ENCODE measurements at regions not wholly inside any gene's neighbourhood (a gene's known extent, or its start where the extent isn't known, plus 50 kb on each side); places are given as distances from the start of the nearest gene placed in this dataset.

- Histone ChIP-seq H3K9me3 (peaks cover 0 to 4% (median 0%) of the 10 kb centered on the region in 4 donors), H3K4me3 (no peak overlapping the region), H3K4me1 (no peaks in the 10 kb centered on the region), H3K36me3 (no peaks in the 10 kb centered on the region), H3K27ac (no peak overlapping the region), H3K27me3 (no peaks in the 10 kb centered on the region)
- 83 to 89% methylated on average over 2 of the region's 2 CpGs for WGBS, 2 donors
- no peak for TF ChIP-seq POLR2A (IDR thresholded peaks at IDR 0.05)
- TF ChIP-seq EP300 (IDR thresholded peaks at IDR 0.05): no peak
- TF ChIP-seq CTCF (IDR thresholded peaks at IDR 0.05): no peak
- DNase-seq (ENCODE audit: low spot score in 2 of 2): no peak
These were observed 703.8 kb upstream of the CRIM1 start for GRCh38 chr2:35651688-35652323.

- Histone ChIP-seq H3K4me1 (no peaks in the 10 kb centered on the region), H3K4me3 (no peak overlapping the region), H3K36me3 (no peaks in the 10 kb centered on the region), H3K27ac (no peak overlapping the region), H3K9me3 (no peaks in the 10 kb centered on the region), H3K27me3 (no peaks in the 10 kb centered on the region)
- no peak for DNase-seq (ENCODE audit: low spot score in 2 of 2)
- 85 to 97% methylated on average over 2 of the region's 2 CpGs for WGBS, 2 donors
- TF ChIP-seq CTCF (IDR thresholded peaks at IDR 0.05) (no peak), EP300 (IDR thresholded peaks at IDR 0.05) (no peak), POLR2A (IDR thresholded peaks at IDR 0.05) (no peak)
These were observed 740.9 kb upstream of the CRIM1 start for GRCh38 chr2:35614640-35615039.

- Histone ChIP-seq H3K27ac (no peak overlapping the region), H3K36me3 (no peaks in the 10 kb centered on the region), H3K27me3 (no peaks in the 10 kb centered on the region), H3K4me3 (no peak overlapping the region), H3K9me3 (no peaks in the 10 kb centered on the region), H3K4me1 (no peaks in the 10 kb centered on the region)
- DNase-seq (ENCODE audit: low spot score in 2 of 2): no peak
- 41 to 50% methylated on average over 2 of the region's 2 CpGs for WGBS, 2 donors
- TF ChIP-seq EP300 (IDR thresholded peaks at IDR 0.05) (no peak), CTCF (IDR thresholded peaks at IDR 0.05) (no peak), POLR2A (IDR thresholded peaks at IDR 0.05) (no peak)
These were observed 749.2 kb upstream of the CRIM1 start for GRCh38 chr2:35606394-35606793.

- no peaks in the 10 kb centered on the region for H3K4me1 ChIP-seq
- no peak for DNase-seq (ENCODE audit: low spot score in 2 of 2)
- WGBS, 2 donors: 56 to 83% methylated on average over 1 of the region's 1 CpG
- no peak for TF ChIP-seq EP300 (IDR thresholded peaks at IDR 0.05)
- TF ChIP-seq POLR2A (IDR thresholded peaks at IDR 0.05): no peak
- no peak for TF ChIP-seq CTCF (IDR thresholded peaks at IDR 0.05)
- H3K9me3 ChIP-seq: peaks cover 0 to 14% (median 0%) of the 10 kb centered on the region in 4 donors
- no peak overlapping the region for H3K27ac ChIP-seq
- no peak overlapping the region for H3K4me3 ChIP-seq
- H3K36me3 ChIP-seq: no peaks in the 10 kb centered on the region
- H3K27me3 ChIP-seq: no peaks in the 10 kb centered on the region
These were observed 757.3 kb upstream of the CRIM1 start for GRCh38 chr2:35598310-35598709.

- H3K27ac ChIP-seq: no peak overlapping the region
- DNase-seq (ENCODE audit: low spot score in 2 of 2): no peak
- no peak overlapping the region for H3K4me3 ChIP-seq
- TF ChIP-seq EP300 (IDR thresholded peaks at IDR 0.05) (no peak), POLR2A (IDR thresholded peaks at IDR 0.05) (no peak), CTCF (IDR thresholded peaks at IDR 0.05) (no peak)
- peaks cover 0 to 6% (median 0%) of the 10 kb centered on the region in 4 donors for H3K9me3 ChIP-seq
- no peaks in the 10 kb centered on the region for H3K4me1 ChIP-seq
- no peaks in the 10 kb centered on the region for H3K36me3 ChIP-seq
- WGBS, 2 donors: 87 to 88% methylated on average over 1 of the region's 1 CpG
- H3K27me3 ChIP-seq: no peaks in the 10 kb centered on the region
These were observed 763.7 kb upstream of the CRIM1 start for GRCh38 chr2:35591886-35592285.

Measured in tibial nerve (tissue), 4 donors.